HG02884 (cell line): ENCODE measurements at regions not wholly inside any gene's neighbourhood (a gene's known extent, or its start where the extent isn't known, plus 50 kb on each side); places are given as distances from the start of the nearest gene placed in this dataset.
"Not testable (repeated sequence)": the region's sequence is repeated elsewhere in the genome, so short reads cannot be mapped to it uniquely, and the experiment has no call there.

ENCODE experiments used
- ATAC-seq: cut with Tn5 transposase; IDR thresholded peaks from one replicate; pipeline ENCODE4 v1.9.1; 2021; ENCODE audit warnings: mild to moderate bottlenecking, moderate library complexity; ENCODE audit not compliant: unreplicated experiment

DNA sequence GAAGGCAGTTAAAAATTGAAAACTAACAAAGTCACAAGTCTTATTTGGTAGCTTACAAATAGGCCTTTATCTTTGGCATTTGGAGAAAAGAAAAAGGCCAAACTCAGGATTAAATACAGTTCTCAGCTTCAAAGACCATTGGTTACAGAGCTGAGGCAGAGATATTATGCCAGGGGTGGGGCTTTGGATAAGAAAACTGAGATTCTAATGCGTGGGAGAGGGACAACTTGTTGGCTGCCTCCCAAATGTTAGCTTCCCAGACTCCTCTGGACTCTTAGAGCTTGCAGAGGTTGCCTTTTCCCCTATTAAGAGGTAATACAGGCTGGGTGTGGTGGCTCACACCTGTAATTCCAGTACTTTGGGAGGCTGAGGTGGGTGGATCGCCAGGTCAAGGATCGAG, 231.8 kb downstream of the SQOR start:
- ATAC-seq, result no peak

DNA sequence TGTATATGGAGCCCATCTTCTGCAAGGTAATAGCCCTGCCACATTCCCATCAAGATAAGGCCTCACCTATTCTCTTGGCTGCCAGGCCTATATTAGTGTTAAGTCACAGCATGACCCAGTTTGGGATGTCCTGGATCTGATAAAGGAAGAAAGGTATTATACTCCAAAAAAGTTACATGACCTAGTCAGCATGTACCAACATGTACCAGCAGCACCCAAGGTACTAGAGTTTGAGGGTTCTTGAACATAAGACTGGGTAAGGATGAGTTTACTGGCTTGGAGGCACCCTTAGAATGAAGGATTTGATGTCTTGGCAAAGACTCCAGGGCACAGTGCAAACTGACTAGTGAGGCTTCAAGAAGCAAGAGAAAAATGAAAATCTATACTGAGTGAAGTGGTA, 232.5 kb downstream of the SQOR start:
- no peak for ATAC-seq

GRCh38 chr15:45868109-45868691, 233.4 kb downstream of the SQOR start:
- ATAC-seq, result no peak

GRCh38 chr15:45869034-45869668, 234.3 kb downstream of the SQOR start:
- no peak for ATAC-seq

GRCh38 chr15:45871121-45871855, 236.5 kb downstream of the SQOR start:
- ATAC-seq, result no peak

- ATAC-seq, result no peak
Observed at GRCh38 chr15:45873781-45874180, 239.0 kb downstream of the SQOR start.

DNA sequence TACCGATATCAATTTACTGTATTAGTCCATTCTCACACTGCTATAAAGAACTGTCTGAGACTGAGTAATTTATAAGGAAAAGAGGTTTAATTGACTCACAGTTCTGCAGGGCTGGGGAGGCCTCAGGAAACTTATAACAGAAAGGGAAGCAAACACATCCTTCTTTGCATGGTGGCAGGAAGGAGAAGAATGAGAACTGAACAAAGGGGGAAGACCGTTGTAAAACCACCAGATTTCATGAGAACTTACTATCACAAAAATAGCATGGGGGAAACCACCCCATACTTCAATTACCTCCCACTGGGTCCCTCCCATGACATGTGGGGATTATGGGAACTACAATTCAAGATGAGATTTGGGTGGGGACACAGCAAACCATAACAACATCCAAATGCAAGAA, 239.7 kb downstream of the SQOR start:
- not testable (repeated sequence) for ATAC-seq

DNA sequence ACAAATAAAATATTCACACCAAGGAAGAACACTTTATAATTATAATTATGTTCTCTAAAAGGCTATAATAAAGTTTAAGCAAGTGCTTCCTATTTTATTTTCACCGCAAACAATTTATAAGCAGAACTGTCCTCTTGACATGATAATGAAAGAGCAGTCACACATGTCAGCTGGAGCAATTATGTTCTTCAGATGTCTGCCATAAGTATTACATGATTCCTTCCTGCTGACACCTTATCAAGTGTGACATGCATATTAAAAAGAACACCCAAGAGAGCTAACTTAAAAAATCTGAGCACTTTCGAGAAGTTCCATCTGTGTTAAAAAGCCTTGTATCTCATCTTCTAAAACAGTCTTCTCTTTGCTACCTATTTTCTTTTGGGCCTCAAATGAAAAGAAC, 249.5 kb downstream of the SQOR start:
- no peak for ATAC-seq

- ATAC-seq, result no peak
Observed at GRCh38 chr15:45884755-45885445, 250.1 kb downstream of the SQOR start.

DNA sequence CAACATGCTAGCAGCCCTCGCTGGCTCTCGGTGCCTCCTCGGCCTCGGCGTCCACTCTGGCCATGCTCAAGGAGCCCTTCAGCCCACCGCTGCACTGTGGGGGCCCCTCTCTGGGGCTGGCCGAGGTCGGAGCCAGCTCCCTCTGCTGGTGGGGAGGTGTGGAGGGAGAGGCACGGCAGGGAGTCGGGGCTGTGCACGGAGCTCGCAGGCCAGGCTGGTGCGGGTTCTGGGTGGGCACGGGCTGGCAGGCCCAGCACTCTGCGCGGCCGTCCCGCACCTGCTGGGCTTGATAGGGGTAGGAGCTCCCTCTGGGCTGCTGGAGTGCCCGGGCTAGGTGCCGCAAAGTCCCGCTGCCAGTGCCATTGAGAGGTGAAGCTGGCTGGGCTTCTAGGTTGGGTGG, 251.0 kb downstream of the SQOR start:
- no peak for ATAC-seq

- no peak for ATAC-seq
Observed at GRCh38 chr15:45891766-45892165, 256.9 kb downstream of the SQOR start.

GRCh38 chr15:45892182-45892581, 257.4 kb downstream of the SQOR start:
- ATAC-seq, result no peak

DNA sequence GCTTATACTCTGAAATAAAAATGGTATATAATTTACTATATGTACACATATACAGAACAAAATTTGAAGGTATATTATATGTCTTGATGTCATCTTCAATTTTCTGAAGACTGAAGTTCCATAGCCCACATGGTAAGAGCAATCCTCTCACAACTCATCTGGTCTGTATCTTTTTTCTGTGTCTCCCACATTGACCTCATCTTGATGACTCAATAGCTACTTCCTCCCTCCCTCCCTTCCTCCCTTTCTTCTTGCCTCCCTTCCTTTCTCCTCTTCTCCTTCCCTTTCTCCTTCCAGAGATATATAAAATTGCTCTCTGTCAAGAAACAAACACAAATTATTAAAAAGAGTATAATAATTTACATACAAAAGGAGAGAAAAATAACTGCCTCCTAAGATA, 268.5 kb downstream of the SQOR start:
- ATAC-seq, result no peak

- ATAC-seq, result no peak
Observed at GRCh38 chr15:45904019-45904418, 269.2 kb downstream of the SQOR start.

DNA sequence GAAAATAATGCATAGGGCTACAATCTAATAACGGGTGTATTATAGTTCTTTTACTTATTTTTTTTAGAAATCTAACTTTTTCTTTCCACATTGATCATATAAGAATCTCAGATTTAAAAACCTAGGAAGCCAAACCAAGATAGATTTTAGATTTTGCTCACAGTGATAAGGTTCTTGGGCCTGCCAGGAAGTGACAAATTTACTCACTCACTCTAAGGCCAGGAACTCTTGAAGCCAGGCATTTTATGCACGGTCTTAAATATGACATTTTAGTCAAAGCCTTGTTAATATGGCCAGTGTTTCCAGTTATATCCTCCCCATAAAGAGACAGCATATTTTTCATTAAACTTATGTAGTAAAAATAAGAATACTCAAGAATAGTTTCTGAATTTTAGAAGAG, 271.4 kb downstream of the SQOR start:
- no peak for ATAC-seq

DNA sequence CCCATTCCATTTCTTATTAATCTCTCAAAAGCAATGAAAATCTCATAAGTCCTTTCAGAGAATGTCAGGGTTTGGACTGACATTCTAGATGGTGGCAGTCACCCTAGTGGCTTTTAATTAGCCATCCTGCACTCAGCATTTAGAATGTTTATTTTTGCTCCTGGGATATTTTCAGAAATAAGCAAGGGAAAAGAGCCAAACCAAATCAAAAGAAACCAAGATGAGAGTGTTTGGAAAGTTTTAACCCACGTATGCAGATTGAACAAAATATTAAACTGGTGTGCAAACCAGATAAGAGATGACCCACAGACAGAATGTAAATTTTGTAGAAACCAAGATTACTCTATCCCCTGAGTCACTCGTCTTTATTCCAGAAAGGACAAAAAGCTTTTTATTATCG, 275.8 kb downstream of the SQOR start:
- ATAC-seq, result no peak

- no peak for ATAC-seq
Observed at GRCh38 chr15:45913451-45913850, 278.6 kb downstream of the SQOR start.

DNA sequence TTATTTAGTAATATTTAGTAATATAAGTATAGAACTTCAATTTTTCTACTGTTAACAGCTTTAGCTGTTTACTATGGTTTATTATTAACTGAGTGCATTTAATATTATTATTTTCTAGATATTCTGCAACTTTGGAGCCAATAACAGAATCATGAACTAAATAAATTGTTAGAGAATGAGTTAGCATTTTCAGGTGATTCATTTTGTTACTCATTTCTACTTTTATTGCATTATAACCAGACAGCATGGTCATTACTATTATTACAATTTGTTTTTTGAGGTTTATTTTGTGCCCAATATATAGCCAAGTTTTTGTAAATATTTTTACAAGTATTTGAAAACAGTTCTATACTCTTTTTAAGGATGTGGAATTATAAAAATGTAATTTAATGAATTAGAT, 279.6 kb downstream of the SQOR start:
- ATAC-seq, result no peak

- ATAC-seq, result no peak
Observed at GRCh38 chr15:45918839-45919238, 284.0 kb downstream of the SQOR start.

- ATAC-seq, result no peak
Observed at GRCh38 chr15:45919806-45920205, 285.0 kb downstream of the SQOR start.

- ATAC-seq, result no peak
Observed at GRCh38 chr15:45921376-45921775, 286.5 kb downstream of the SQOR start.

- ATAC-seq, result no peak
Observed at GRCh38 chr15:45921978-45922377, 287.1 kb downstream of the SQOR start.
